ENCODE measurements at regions not wholly inside any gene's neighbourhood (a gene's known extent, or its start where the extent isn't known, plus 50 kb on each side); places are given as distances from the start of the nearest gene placed in this dataset.

- no peak for DNase-seq
Observed at GRCh38 chr11:10641912-10642697, 51.5 kb downstream of the IRAG1 start.

GRCh38 chr11:10641177-10641911, 52.2 kb downstream of the IRAG1 start:
- no peak for DNase-seq

GRCh38 chr11:10640308-10640707, 53.2 kb downstream of the IRAG1 start:
- no peak for DNase-seq

GRCh38 chr11:10639350-10639749, 54.2 kb downstream of the IRAG1 start:
- no peak for DNase-seq

GRCh38 chr11:10638316-10638925, 55.1 kb downstream of the IRAG1 start:
- DNase-seq, result peak; percentile 86

DNA sequence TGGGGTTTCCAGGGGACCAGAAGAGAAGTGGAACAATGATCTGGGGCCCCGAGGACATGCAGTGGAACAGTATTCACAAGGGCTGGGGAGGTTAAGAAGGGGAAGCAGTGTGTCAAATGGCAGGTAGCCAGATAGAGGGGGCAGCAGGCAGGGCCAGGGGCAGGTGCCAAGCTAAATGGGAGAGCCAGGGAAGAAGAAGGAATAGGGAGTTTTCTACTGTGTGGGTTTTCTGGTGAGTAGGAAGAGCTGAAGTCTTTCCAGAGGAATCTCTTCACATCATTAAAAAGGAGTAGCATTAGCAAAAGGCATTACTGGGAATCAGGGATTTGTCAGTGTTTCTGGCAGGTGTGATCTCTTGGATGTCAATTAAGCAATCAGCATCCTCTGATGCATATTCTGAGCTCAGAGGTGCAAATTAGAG, 55.8 kb downstream of the IRAG1 start:
- DNase-seq, result no peak

- DNase-seq, result no peak
Observed at GRCh38 chr11:10634407-10634806, 59.1 kb downstream of the IRAG1 start.

- DNase-seq, result no peak
Observed at GRCh38 chr11:10633261-10633660, 60.3 kb downstream of the IRAG1 start.

DNA sequence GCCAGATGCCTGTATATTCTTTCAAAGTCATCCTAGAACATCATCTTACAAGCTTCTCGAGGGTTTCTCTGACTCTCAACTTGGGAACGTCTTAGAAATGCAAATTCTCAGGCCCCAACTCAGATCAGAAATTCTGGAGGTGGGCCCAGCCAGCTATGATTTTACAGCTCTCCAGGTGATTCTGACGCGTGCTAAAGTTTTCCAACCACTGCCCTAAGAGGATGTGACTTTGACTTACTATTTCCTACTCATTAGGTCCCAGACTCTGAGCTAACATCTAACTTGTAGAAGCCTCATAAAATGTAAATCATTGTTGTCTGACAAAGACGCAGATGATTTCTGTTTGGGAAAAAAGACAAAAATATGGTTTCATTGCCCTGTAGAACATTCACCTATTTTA, 61.1 kb downstream of the IRAG1 start:
- DNase-seq, result no peak

- no peak for DNase-seq
Observed at GRCh38 chr11:10631761-10632160, 61.8 kb downstream of the IRAG1 start.

DNA sequence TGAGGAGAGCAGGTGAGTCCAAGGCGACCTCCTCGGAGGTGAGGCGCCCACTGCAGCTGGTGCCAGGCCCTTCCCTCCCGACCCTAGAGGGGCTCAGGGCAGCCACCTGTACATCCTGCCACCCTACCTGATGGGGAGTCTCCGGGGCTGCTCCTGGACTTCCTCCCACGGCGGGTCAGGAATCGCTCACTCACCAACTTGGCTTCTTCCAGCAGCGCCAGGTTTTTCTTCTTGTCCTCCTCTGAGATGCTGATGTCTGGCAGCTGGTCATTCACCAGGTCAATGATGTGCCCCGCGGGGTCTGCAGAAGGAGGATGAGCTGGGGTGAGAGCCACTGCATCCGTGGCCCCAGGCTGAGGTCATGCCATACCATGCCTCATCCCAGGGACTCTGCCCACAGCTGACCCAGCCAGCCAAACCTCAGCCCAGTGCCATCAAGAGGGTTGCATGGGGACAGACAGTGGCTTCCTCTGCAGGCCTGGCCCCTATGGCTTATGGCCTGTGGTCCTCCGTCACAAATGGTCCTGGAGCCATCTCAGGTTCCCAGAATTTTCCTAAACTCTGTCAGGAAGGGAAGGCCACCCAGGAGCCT, 61.0 kb upstream of the LYVE1 start:
- DNase-seq, result no peak

GRCh38 chr11:10628508-10629236, 60.2 kb upstream of the LYVE1 start:
- no peak for DNase-seq

GRCh38 chr11:10627816-10628215, 59.4 kb upstream of the LYVE1 start:
- no peak for DNase-seq

GRCh38 chr11:10627291-10627690, 58.8 kb upstream of the LYVE1 start:
- DNase-seq, result no peak

DNA sequence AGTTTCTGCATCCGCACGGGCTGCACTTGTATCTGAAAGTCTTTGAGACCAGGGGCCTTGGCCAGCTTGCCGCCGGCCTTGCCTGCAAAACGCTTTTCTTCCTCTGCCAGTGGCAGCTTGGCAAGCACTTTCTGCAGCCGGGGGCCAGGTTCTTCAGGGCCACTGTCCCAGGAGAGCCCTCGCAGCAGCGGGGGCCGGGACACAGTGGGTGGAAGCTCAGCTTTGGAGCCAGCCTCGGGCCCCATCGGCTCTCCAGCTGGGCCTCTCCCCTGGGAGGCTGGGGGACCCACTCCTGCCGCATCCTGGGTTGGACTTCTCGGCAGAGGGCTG, 57.5 kb upstream of the LYVE1 start:
- DNase-seq, result no peak

GRCh38 chr11:10625281-10625981, 57.0 kb upstream of the LYVE1 start:
- no peak for DNase-seq

DNA sequence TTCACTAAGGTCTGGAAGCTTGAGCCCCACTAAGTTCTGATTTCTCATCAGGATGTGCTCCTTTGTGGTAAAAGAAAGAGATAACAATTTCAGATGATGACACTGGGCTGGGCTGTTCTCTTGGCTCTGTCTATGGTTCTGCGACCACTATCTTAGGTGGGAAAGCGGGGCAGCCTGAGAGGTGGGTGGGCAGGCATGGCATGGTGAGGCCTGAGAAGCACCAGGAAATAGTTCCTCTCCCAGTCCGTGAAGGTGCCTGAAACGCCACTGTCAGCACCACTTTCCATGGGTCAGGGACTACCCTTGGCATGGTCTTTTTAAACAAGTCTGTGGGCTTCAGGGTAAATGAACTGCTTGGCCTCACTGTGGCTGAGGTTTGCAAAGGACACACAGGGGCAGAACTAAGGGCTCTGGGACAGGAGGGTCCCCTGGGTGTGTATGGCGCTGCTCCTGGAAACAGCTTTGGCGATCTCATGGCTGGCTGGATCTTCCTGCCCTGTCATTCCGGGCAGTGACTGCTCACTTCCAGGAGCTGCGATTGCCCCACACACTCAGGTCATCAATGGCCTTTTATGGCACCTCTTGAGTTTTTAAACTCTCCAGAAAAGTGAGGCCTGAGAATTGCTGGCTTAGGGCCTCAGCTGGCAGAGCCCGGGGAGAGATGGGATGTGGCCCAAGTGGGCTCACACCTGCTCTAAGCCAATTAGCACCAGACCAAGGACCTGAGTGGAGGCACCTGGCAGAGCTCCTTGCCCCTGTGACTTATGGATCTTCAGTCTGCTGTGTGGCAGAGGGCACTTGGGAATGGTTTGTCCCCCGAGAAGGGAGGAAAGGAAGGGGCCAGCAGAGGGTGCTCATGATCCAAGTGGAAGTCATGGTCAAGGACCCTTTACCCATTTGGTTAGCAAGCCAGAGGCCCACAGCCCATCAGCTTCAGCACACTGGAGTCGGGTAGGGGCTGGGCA, 55.6 kb upstream of the LYVE1 start:
- no peak for DNase-seq

DNA sequence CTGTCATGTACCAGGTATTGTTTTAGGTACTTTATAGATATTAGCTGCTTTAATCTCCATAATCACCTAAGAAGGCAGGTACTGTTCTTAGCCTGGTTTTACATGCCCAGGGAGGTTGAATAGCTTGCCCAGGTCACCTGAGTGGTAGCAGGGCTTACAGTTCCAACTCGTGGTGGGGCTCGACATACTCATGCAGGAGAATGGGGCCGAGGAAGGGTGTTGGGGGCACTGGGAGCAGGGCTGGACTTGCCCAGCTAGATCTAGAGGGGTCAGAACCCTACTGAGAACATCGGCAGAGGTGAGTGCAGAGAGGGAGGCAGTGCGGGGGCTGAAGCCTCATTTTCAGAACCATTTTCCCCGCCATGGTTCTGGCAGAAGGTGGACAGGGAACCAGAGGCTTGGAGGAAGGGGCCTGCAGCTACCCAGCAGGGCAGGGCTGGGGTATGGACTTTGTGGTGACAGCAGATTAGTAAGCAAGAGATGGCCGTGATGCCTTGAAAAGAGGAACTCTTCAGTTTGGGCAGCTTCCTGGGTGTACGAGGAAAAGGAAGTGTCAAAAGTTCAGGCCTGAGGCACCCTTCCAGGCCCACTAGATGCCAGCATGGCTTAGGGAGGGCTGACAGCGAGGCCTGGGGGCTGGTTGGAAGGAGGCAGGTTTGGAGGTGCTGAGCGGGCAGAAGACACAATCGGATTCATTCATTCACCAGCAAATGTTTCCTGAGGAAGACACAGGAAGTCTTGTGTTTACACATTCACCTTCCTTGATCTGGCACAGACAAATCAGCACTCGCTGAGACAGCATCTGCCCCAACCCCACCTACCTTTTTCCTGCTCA, 54.7 kb upstream of the LYVE1 start:
- DNase-seq, result no peak

DNA sequence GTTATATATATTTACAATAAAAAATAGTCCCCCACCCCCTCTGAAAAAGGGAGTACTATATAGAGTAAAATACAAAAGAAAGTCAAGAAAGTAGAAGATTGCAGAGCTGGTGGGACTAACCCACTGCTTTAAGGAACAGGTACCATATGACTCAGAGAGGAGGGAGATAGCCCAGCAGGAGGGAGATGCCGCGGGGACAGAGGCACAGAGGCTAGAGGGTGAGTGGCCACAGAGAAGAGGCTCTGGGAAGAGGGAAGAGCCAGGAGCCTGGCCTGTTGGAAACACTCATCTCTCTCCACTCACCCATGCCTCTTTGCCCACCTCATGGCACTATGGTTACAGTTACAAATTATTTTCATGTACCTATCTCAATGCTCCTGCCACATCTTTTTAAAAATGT, 53.6 kb upstream of the LYVE1 start:
- DNase-seq, result no peak
